Adrenal gland (tissue), 5 donors: ENCODE measurements at regions not wholly inside any gene's neighbourhood (a gene's known extent, or its start where the extent isn't known, plus 50 kb on each side); places are given as distances from the start of the nearest gene placed in this dataset.

Source experiments
- POLR2A ChIP-seq, 2 donors: fragments of 450-650 bp; IDR thresholded peaks; one replicate each; pipeline ENCODE4 v1.6.1; 2017; ENCODE audit warnings: antibody characterized with exemption in 2 of 2, mild to moderate bottlenecking in 2 of 2, moderate library complexity in 1 of 2
- TF ChIP-seq, protein P1 (sequence below), 6 experiments: fragments of 450-650 bp in 4 of 6; fragments of 200-600 bp in 2 of 6; sonication (generic) in 1 of 6; IDR thresholded peaks; 1 replicate in 5 of 6; 2 replicates in 1 of 6; pipeline versions ENCODE4 v1.5.1 to v1.8.0; 2016 to 2021; ENCODE audit warnings: antibody characterized with exemption in 6 of 6, mild to moderate bottlenecking in 2 of 6, moderate library complexity in 1 of 6
- donor health status: DM: no; HTN: no; CAD: no.

DNA sequence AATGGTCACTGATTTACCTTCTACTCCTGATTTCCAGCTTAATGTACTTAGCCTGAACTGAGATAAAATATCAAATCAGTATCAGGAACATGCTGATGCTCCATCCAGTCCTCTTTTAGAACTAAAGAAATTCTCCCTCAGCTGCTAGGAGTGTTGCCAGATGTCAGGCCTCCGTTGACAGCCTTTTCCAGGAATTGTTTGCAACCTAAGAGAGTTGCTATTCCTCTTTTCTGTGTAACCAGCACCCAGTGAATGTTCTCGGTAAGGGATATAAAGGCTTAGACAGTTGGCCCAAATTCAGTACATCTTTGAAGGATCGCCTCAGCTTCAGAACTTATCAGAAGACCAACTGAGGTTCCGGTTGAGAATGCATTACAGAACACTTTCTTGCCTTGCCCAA, 559.0 kb downstream of the PCDH17 start:
- TF ChIP-seq, protein P1, sequence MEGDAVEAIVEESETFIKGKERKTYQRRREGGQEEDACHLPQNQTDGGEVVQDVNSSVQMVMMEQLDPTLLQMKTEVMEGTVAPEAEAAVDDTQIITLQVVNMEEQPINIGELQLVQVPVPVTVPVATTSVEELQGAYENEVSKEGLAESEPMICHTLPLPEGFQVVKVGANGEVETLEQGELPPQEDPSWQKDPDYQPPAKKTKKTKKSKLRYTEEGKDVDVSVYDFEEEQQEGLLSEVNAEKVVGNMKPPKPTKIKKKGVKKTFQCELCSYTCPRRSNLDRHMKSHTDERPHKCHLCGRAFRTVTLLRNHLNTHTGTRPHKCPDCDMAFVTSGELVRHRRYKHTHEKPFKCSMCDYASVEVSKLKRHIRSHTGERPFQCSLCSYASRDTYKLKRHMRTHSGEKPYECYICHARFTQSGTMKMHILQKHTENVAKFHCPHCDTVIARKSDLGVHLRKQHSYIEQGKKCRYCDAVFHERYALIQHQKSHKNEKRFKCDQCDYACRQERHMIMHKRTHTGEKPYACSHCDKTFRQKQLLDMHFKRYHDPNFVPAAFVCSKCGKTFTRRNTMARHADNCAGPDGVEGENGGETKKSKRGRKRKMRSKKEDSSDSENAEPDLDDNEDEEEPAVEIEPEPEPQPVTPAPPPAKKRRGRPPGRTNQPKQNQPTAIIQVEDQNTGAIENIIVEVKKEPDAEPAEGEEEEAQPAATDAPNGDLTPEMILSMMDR (IDR thresholded peaks at IDR 0.05) = no peak
- TF ChIP-seq POLR2A (IDR thresholded peaks at IDR 0.05) = no peak
